Fibroblast of the aortic adventitia (primary cell): ENCODE measurements at regions not wholly inside any gene's neighbourhood (a gene's known extent, or its start where the extent isn't known, plus 50 kb on each side); places are given as distances from the start of the nearest gene placed in this dataset.
A peak's percentile ranks its signal among the peaks of the same experiment; 100 is the strongest.

Source experiments
- DNase-seq: peaks from one replicate; pipeline ENCODE4 v3.0.0-alpha.2; 2010; ENCODE audit warnings: low read depth
- H3K4me3 ChIP-seq: 2 replicates; pipeline ENCODE4 v1.5.1; 2011; ENCODE audit warnings: low read depth, mild to moderate bottlenecking, control low read depth, low read length, moderate library complexity
- CTCF ChIP-seq: IDR thresholded peaks from 2 replicates; pipeline ENCODE4 v1.5.1; 2011; ENCODE audit warnings: mild to moderate bottlenecking, low read length, control low read depth, inconsistent platforms; ENCODE audit not compliant: insufficient read depth

DNA sequence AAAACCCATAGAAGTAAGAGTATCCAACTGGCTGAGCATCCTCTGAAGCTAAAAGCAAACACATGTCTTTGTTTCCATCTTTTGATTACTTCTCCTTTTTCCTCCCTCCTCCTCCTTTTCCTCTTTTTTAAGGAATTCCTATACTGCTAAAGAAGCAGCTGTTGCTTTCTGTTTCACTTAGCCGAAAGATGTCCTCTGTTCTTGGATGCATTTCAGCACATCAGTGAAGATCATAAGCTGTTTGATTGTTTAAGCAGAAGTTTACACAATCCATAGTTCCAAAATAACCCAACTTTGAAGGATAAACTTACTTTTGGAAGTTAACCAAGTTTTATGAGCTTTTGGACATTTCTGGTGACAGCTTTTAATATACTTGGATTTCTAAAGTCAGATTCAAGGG lies 55.1 kb upstream of the TNIP3 start:
- no peak overlapping the region for H3K4me3 ChIP-seq
- DNase-seq, result no peak
- no peak for TF ChIP-seq CTCF

DNA sequence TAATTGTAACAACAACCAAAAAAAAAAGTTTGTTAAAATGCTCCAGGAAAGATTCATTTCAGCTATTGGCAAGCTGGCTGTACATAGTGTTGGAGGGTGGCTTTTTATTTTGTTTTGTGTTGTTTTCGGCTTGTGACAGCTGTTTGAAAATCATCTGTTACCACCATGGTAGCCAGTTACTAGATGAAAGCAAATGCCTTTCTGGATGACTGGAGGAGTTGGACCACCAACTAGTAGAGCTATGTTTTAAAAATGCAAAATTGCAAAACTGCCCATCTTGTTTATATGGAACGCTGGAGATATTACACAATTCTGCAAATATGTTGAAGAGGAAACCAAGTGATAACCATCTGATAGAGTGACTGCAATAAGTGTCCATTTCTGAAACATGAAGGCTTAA lies 53.2 kb upstream of the TNIP3 start:
- TF ChIP-seq CTCF, result no peak
- DNase-seq, result peak; percentile 6
- no peak overlapping the region for H3K4me3 ChIP-seq

GRCh38 chr4:121216461-121216860 lies 52.3 kb upstream of the TNIP3 start:
- DNase-seq, result no peak
- TF ChIP-seq CTCF, result no peak
- H3K4me3 ChIP-seq, result no peak overlapping the region

GRCh38 chr4:121213940-121214339 lies 49.8 kb upstream of the TNIP3 start:
- TF ChIP-seq CTCF, result no peak

More at GRCh38 chr4:121213940-121214339, 49.8 kb upstream of the TNIP3 start:
- no peak for DNase-seq
- no peak overlapping the region for H3K4me3 ChIP-seq
